Coronary artery (tissue), 2 donors: ENCODE measurements at regions not wholly inside any gene's neighbourhood (a gene's known extent, or its start where the extent isn't known, plus 50 kb on each side); places are given as distances from the start of the nearest gene placed in this dataset.

Experiments used
- DNase-seq: peaks from one replicate; pipeline ENCODE4 v3.0.0-alpha.2; 2017; ENCODE audit warnings: low spot score
- H3K27ac ChIP-seq, 2 donors: fragments of 200-600 bp; sonication (generic); one replicate each; pipeline ENCODE4 v1.5.1; 2016 to 2019
- H3K4me3 ChIP-seq: fragments of 200-600 bp; sonication (generic); 2 replicates; pipeline ENCODE4 v1.5.1; 2016; ENCODE audit warnings: mild to moderate bottlenecking, moderate library complexity
- TF ChIP-seq, protein P1 (sequence below): fragments of 200-600 bp; sonication (generic); IDR thresholded peaks from one replicate; pipeline ENCODE4 v1.5.1; 2019; ENCODE audit warnings: antibody characterized with exemption

DNA sequence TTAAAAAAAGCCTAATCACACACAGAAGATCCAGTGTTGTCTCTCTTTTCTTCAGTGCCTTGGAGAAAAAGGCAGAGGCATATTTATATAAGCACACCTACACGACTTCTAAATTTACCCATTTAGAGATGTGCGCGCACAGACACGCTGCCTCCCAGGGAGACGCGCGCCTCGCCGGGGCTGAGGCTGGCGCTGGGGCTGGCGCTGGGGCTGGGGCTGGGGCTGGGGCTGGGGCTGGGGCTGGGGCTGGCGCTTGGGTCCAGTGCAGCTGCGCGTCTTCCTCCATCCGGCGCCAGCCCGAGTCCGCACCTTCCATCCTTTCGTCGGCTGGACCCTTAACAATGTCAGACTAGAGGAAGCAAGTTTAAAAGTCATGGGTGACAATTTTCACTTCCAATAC, 118.4 kb upstream of the ARID2 start:
- TF ChIP-seq, protein P1, sequence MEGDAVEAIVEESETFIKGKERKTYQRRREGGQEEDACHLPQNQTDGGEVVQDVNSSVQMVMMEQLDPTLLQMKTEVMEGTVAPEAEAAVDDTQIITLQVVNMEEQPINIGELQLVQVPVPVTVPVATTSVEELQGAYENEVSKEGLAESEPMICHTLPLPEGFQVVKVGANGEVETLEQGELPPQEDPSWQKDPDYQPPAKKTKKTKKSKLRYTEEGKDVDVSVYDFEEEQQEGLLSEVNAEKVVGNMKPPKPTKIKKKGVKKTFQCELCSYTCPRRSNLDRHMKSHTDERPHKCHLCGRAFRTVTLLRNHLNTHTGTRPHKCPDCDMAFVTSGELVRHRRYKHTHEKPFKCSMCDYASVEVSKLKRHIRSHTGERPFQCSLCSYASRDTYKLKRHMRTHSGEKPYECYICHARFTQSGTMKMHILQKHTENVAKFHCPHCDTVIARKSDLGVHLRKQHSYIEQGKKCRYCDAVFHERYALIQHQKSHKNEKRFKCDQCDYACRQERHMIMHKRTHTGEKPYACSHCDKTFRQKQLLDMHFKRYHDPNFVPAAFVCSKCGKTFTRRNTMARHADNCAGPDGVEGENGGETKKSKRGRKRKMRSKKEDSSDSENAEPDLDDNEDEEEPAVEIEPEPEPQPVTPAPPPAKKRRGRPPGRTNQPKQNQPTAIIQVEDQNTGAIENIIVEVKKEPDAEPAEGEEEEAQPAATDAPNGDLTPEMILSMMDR = no peak
- H3K4me3 ChIP-seq = peak overlapping the region; percentile 54
- no peak overlapping the region for H3K27ac ChIP-seq
- DNase-seq = no peak

DNA sequence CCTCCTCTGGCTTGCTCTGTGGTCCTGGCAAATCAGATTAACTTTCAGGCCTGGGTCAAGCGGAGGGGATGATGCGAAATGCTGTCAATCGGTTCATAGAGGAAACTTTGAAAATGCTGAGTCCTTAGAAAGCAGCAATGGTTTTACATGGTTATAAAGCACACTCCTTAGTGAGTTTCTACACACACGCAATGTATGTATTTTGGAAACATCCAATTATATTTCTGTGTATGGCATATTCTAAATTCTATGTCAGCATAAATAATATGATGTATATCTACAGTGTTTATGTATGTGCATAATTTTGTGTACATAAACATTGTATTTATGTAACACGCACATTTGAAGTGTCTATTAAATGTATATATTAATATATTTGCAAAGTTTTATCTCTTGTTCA, 118.0 kb upstream of the ARID2 start:
- Histone ChIP-seq H3K27ac (no peak overlapping the region), H3K4me3 (peak overlapping the region; percentile 54)
- TF ChIP-seq, protein P1 = no peak
- DNase-seq = no peak

DNA sequence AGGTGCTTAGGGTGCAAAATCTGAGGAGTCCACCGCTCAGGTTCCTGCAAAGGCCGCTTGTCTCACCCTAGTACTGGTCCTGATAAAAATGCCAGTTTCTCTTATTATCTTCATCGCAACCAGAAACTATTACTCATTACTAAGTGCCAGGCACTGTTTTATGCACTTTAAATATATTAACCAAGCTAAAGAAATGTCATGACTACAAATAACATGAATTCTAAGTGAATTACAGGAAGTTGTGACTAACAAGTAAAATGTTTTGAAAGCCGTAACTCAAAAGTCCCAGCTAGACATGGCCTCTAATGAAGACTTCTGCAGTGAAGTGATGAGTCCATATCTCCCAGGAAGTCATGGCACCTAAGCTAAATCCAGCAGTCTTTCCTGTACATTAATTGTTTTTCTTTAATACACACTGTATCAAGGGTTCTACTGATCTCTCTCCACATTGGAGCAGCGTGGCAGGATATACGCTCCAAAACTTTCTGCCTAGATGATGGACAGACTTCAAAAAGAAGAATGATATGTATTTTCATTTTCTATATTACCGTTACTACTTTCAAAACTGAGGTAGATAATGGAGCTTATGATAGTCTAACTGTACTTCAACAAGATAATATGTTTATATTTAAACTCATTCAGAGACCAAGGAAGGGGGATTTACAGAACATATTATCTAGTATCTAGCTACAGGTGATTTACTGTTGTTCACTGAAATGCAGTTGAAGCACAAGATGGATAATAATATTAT, 117.3 kb upstream of the ARID2 start:
- no peak for DNase-seq
- TF ChIP-seq, protein P1 = no peak
- Histone ChIP-seq H3K27ac (no peak overlapping the region), H3K4me3 (no peak overlapping the region)

DNA sequence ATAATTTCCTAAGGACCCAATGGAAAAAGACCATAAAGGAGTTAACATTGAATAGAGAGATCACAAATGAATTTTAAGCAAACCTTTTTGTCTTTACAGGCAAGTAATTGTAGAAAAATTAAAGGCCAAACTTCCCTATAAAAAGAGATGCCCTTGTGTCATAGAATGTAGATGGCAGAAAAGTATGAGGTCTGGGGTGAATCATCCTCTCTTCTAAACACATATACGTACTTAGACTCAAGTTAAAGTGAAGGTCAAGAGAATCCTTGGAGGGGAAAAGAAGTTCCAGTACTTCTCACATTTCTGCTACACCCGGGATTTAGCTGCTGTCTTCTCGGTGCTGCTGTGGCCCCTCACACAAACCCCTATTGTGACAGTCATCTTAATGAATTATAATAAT, 116.2 kb upstream of the ARID2 start:
- no peak for DNase-seq
- no peak overlapping the region for H3K27ac ChIP-seq
- TF ChIP-seq, protein P1 = no peak
- no peak overlapping the region for H3K4me3 ChIP-seq

DNA sequence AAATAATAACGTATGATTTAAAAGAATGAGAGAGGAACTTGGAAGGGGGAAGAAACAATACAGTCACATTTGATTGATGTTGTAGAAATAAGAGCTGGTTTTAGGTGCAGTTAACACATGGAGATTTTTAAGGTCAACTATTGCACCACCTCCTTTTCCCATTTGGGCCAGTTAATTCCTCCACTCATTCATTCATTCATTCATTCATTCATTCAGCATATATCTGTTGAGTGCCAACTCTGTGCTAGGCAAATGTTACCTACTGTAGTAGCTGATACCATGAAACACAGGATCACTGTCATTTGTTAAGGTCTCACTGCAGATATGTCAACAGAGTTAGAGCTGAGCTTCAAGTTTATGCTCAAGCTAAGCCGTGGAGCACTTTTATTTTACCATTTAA, 115.7 kb upstream of the ARID2 start:
- TF ChIP-seq, protein P1 = no peak
- H3K4me3 ChIP-seq = no peak overlapping the region

DNA sequence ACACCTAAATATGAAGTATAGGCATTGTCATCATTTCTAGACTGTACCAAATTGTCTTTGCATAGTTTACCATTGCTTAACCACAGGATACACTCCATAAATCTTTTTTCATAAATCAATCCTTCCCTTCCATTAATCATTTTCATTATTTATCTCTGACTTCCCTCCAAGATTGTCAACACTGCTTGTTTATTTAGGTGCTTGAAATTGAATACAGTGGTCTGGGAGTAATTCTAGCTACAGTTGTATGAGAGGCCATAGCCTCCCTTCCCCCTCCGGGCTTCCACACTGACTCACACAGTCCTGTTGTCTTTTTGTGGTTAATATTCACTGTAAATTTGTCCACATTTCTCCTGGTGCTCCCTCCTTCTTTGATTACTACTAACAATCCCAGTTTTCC, 114.2 kb upstream of the ARID2 start:
- no peak for DNase-seq
- TF ChIP-seq, protein P1 = no peak
- Histone ChIP-seq H3K27ac (no peak overlapping the region), H3K4me3 (no peak overlapping the region)

More for the DNA sequence above, 115.7 kb upstream of the ARID2 start:
- no peak for DNase-seq
- H3K27ac ChIP-seq = no peak overlapping the region

DNA sequence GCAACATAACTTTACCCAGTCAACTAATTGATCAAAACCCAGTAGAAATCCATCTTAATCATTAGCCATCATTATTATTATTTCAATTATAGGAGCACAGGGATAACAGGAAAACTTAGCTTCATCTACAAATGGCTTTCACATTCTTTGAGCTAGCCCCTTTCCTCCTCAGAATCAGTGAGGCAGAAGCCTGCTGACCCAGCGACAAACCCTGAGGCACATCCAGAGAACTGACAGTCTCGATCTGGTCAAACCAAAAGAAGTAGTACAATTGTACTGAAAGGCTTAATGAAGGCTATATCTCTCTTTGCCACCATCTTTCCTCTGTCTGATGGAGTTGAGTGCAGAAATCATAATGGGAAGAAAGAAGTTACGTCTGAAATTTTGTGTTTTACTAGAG, 109.8 kb upstream of the ARID2 start:
- no peak for DNase-seq
- Histone ChIP-seq H3K27ac (no peak overlapping the region), H3K4me3 (no peak overlapping the region)
- TF ChIP-seq, protein P1 = no peak
